Esophagus squamous epithelium (tissue), 5 donors: ENCODE measurements at regions not wholly inside any gene's neighbourhood (a gene's known extent, or its start where the extent isn't known, plus 50 kb on each side); places are given as distances from the start of the nearest gene placed in this dataset.

Experiments
- DNase-seq: peaks from one replicate; lab custom pipeline; 2025; lab: John Stamatoyannopoulos, UW
- H3K27ac ChIP-seq, 4 donors: fragments of 200-600 bp; sonication (generic); one replicate each; pipeline ENCODE4 v1.5.1; 2016 to 2019; ENCODE audit warnings: mild to moderate bottlenecking in 1 of 4
- H3K27me3 ChIP-seq, 4 donors: fragments of 200-600 bp; sonication (generic); 1 replicate in 3 of 4; 2 replicates in 1 of 4; pipeline versions ENCODE4 v1.5.1 to v1.6.0; 2017 to 2021; ENCODE audit warnings: antibody characterized with exemption in 1 of 4
- H3K36me3 ChIP-seq, 3 donors: fragments of 200-600 bp; sonication (generic); one replicate each; pipeline ENCODE4 v1.5.1; 2016 to 2019
- H3K4me1 ChIP-seq, 3 donors: fragments of 200-600 bp; sonication (generic); one replicate each; pipeline ENCODE4 v1.5.1; 2017 to 2019
- H3K4me3 ChIP-seq, 4 donors: fragments of 200-600 bp; sonication (generic); 1 replicate in 3 of 4; 2 replicates in 1 of 4; pipeline ENCODE4 v1.5.1; 2016 to 2019; ENCODE audit warnings: mild to moderate bottlenecking in 2 of 4, moderate library complexity in 1 of 4
- H3K9me3 ChIP-seq, 3 donors: fragments of 200-600 bp; sonication (generic); one replicate each; pipeline ENCODE4 v1.5.1; 2016 to 2019
- POLR2A ChIP-seq, 4 donors: fragments of 450-650 bp; IDR thresholded peaks; one replicate each; pipeline ENCODE4 v1.6.1; 2017; ENCODE audit warnings: antibody characterized with exemption in 4 of 4, mild to moderate bottlenecking in 4 of 4, moderate library complexity in 3 of 4
- WGBS, 2 donors: methylation state at CpG; one replicate each; pipeline ENCODE4 v1.1.5; 2018; 5-methylcytosine and 5-hydroxymethylcytosine counted together
- intact Hi-C: fragments of 100-400 bp; cut with DNase I; formaldehyde crosslinking; loops from one replicate; pipeline ENCODE4 v1.15.0; 2022
- TF ChIP-seq, protein P1 (sequence below), 6 experiments: fragments of 450-650 bp in 4 of 6; fragments of 200-600 bp in 2 of 6; sonication (generic) in 2 of 6; IDR thresholded peaks; one replicate each; pipeline ENCODE4 v1.5.1; 2016 to 2019; ENCODE audit warnings: antibody characterized with exemption in 6 of 6, mild to moderate bottlenecking in 4 of 6, moderate library complexity in 4 of 6
- donor health status: DM: yes; HTN: yes; CAD: no.

GRCh38 chr10:83648201-83648600 is 491.1 kb upstream of the GHITM start:
- Histone ChIP-seq H3K4me3 (no peak overlapping the region), H3K36me3 (no peaks in the 10 kb centered on the region), H3K27ac (no peak overlapping the region), H3K27me3 (no peaks in the 10 kb centered on the region), H3K9me3 (no peaks in the 10 kb centered on the region), H3K4me1 (no peaks in the 10 kb centered on the region)
- no peak for TF ChIP-seq POLR2A (IDR thresholded peaks at IDR 0.05)
- TF ChIP-seq, protein P1, sequence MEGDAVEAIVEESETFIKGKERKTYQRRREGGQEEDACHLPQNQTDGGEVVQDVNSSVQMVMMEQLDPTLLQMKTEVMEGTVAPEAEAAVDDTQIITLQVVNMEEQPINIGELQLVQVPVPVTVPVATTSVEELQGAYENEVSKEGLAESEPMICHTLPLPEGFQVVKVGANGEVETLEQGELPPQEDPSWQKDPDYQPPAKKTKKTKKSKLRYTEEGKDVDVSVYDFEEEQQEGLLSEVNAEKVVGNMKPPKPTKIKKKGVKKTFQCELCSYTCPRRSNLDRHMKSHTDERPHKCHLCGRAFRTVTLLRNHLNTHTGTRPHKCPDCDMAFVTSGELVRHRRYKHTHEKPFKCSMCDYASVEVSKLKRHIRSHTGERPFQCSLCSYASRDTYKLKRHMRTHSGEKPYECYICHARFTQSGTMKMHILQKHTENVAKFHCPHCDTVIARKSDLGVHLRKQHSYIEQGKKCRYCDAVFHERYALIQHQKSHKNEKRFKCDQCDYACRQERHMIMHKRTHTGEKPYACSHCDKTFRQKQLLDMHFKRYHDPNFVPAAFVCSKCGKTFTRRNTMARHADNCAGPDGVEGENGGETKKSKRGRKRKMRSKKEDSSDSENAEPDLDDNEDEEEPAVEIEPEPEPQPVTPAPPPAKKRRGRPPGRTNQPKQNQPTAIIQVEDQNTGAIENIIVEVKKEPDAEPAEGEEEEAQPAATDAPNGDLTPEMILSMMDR (IDR thresholded peaks at IDR 0.05): no peak
- intact Hi-C loops: no loop called here
- 24 to 35% methylated on average over 1 of the region's 1 CpG for WGBS, 2 donors
- no peak for DNase-seq

GRCh38 chr10:83649471-83649870 is 489.8 kb upstream of the GHITM start:
- intact Hi-C loops: no loop called here
- H3K27me3 ChIP-seq: no peaks in the 10 kb centered on the region
- no peaks in the 10 kb centered on the region for H3K9me3 ChIP-seq
- no peaks in the 10 kb centered on the region for H3K36me3 ChIP-seq
- no peak for TF ChIP-seq POLR2A (IDR thresholded peaks at IDR 0.05)
- TF ChIP-seq, protein P1 (IDR thresholded peaks at IDR 0.05): no peak
- H3K27ac ChIP-seq: no peak overlapping the region
- H3K4me3 ChIP-seq: no peak overlapping the region
- H3K4me1 ChIP-seq: no peaks in the 10 kb centered on the region
- WGBS, 2 donors: 93 to 96% methylated on average over 3 of the region's 3 CpGs
- no peak for DNase-seq

DNA sequence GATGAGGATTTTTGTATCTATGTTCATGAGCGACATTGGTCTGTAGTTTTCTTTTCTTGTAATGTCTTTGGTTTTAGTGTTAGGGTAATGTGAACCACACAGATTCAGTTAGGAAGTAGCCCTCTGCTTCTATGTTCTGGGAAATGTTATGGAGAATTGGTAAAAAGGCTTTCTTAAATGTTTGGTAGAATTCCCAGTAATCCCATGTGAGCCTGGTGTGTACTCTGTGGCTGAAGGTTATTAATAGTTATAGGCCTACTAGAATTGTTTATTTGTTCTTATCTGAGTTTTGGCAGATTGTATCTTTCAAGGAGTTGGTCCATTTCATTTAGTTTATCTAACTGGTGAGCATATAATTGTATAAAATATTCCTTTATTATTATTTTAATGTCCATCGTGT is 484.6 kb upstream of the GHITM start:
- no peaks in the 10 kb centered on the region for H3K27me3 ChIP-seq
- TF ChIP-seq, protein P1 (IDR thresholded peaks at IDR 0.05): no peak
- TF ChIP-seq POLR2A (IDR thresholded peaks at IDR 0.05): no peak
- no peak overlapping the region for H3K4me3 ChIP-seq
- intact Hi-C loops: no loop called here
- no peak overlapping the region for H3K27ac ChIP-seq
- H3K9me3 ChIP-seq: no peaks in the 10 kb centered on the region
- DNase-seq: no peak
- no peaks in the 10 kb centered on the region for H3K4me1 ChIP-seq
- WGBS, 2 donors: 82 to 84% methylated on average over 2 of the region's 2 CpGs
- H3K36me3 ChIP-seq: no peaks in the 10 kb centered on the region

DNA sequence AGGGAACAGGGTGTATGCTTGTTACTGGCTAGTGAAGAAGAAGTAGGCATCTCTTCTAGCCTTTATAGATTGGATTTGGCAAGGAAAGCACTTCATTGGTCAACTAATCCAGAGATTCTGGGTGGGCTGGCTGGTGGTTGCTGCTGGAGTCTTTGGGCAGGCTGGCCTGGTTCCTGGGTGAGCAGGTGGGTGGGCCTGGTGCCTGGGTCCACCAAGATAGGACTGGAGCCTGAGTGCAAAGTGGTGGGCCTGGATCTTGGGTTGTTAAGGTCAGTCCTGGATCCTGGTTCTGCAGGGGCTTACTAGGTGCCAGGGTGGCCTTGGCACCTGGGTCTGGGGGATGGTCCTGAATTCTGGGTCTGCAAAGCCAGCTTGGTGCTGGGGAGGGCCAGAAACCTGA is 482.4 kb upstream of the GHITM start:
- Histone ChIP-seq H3K4me1 (no peaks in the 10 kb centered on the region), H3K27ac (no peak overlapping the region), H3K27me3 (no peaks in the 10 kb centered on the region), H3K4me3 (no peak overlapping the region), H3K9me3 (no peaks in the 10 kb centered on the region), H3K36me3 (no peaks in the 10 kb centered on the region)
- intact Hi-C loops: no loop called here
- no peak for TF ChIP-seq POLR2A (IDR thresholded peaks at IDR 0.05)
- TF ChIP-seq, protein P1 (IDR thresholded peaks at IDR 0.05): no peak
- no peak for DNase-seq

DNA sequence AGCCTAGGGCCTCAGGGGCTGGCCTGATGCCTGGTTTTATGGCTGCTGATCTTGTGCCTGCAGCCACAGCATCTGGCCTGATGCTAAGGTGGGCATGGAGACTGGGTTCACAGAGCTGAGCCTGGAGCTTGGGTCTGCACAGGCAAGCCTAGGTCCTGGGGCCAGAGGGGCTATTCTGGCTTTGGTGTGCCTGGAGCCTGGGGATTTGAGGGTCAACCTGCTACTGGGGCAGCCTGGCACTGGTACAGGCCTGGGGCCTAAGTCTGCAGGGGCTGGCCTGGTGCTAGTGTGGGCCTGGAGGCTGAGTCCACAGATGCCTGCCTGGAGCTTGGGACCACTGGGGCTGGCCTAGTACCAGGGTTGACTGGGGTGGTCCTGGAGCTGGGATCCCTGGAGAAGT is 481.8 kb upstream of the GHITM start:
- no peak for DNase-seq
- intact Hi-C loops: no loop called here
- H3K27me3 ChIP-seq: no peaks in the 10 kb centered on the region
- TF ChIP-seq, protein P1 (IDR thresholded peaks at IDR 0.05): no peak
- TF ChIP-seq POLR2A (IDR thresholded peaks at IDR 0.05): no peak
- no peaks in the 10 kb centered on the region for H3K4me1 ChIP-seq
- no peaks in the 10 kb centered on the region for H3K9me3 ChIP-seq
- no peak overlapping the region for H3K27ac ChIP-seq
- H3K36me3 ChIP-seq: no peaks in the 10 kb centered on the region
- H3K4me3 ChIP-seq: no peak overlapping the region
